NCI-H2081 (cell line): ENCODE measurements at regions not wholly inside any gene's neighbourhood (a gene's known extent, or its start where the extent isn't known, plus 50 kb on each side); places are given as distances from the start of the nearest gene placed in this dataset.
"Not testable (repeated sequence)": the region's sequence is repeated elsewhere in the genome, so short reads cannot be mapped to it uniquely, and the experiment has no call there.

Experiments
- DNase-seq, 2 experiments: peaks; one replicate each; lab custom pipeline; 2025; lab: John Stamatoyannopoulos, UW

- not testable (repeated sequence) for DNase-seq
Measured at GRCh38 chr9:94387338-94388010, 59.0 kb upstream of the NUTM2F start.

GRCh38 chr9:94388011-94388406 is 59.6 kb upstream of the NUTM2F start:
- DNase-seq, result not testable (repeated sequence)

- DNase-seq, result not testable (repeated sequence)
Measured at GRCh38 chr9:94390425-94391098, 62.1 kb upstream of the NUTM2F start.

GRCh38 chr9:94392971-94393624 is 64.7 kb upstream of the NUTM2F start:
- DNase-seq, result not testable (repeated sequence)

- DNase-seq, result not testable (repeated sequence)
Measured at GRCh38 chr9:94397766-94398379, 69.4 kb upstream of the NUTM2F start.

- peak in 1 of 2 experiments; percentile 0 for DNase-seq
Measured at GRCh38 chr9:94400461-94400860, 72.0 kb upstream of the NUTM2F start.

DNA sequence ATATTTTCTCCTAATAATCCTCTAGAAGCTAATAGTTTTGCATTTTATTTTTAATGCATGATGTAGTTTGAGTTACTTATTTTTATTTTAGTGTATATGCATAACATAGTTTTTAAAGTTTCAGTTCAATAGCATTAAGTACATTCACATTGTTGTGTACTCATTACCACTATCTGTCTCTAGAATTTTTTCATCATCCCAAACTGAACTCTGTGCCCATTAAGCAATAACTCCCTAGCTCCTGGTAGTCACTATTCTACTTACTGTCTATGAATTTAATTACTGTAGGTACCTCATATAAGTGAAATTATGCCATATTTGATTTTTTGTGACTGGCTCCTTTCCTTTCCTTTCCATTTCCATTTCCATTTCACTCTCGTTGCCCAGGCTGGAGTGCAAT is 74.4 kb upstream of the NUTM2F start:
- DNase-seq, result not testable (repeated sequence)

DNA sequence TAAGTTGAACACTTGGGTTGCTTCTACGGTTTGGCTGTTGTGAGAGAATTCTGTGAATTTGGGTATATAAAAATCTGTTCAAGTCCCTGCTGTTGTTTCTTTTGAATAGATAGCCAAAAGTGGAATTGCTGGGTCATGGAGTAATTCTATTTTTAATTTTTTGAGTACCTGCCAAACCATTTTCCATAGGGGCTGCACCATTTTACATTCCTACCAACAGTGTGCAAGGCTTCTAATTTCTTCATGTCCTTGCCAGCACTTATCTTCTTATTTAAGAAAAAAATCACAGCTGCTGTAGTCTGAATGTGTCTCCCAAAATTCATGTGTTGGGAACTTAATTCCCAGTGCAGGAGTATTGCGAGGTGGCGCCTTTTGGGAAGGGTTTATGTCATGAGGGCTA is 75.1 kb upstream of the NUTM2F start:
- DNase-seq, result not testable (repeated sequence)

DNA sequence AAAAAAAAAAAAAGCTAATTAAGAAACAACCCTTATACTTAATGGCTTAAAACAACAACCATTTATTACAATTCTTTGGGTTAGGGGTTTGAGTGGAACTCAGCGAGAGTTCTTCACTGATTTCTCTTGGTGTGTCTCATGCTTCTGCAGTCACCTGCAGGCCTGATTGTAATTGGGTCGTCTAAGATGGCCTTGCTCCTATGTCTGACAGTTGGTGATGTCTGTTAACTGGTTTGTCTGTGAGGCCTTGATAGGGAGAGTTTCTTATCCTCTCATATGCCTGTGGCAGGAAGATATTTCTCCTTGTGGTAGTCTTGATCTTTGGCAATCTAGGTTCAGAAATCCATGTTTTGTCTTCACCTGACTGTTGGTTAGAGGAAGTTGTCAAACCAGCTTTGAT is 85.2 kb upstream of the NUTM2F start:
- DNase-seq, result not testable (repeated sequence)

DNA sequence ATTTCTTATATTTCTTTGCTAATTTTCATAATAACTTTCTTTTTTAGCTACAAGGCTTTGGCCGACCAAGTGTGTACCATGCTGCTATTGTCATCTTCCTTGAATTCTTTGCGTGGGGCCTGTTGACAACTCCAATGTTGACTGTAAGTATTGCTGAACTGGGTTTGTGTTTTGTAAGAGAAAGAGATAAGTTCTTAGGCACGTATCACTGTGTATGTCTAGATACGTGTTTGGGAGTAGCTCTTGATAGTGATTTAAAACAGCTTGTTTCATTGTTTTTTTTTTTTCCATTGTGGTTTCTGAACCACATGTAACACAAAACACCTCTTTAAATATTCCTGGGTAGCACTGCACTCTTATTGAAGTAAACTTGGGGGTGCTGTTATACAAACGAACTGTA is 86.7 kb upstream of the NUTM2F start:
- DNase-seq, result not testable (repeated sequence)

GRCh38 chr9:94420098-94420497 is 91.7 kb upstream of the NUTM2F start:
- not testable (repeated sequence) for DNase-seq

DNA sequence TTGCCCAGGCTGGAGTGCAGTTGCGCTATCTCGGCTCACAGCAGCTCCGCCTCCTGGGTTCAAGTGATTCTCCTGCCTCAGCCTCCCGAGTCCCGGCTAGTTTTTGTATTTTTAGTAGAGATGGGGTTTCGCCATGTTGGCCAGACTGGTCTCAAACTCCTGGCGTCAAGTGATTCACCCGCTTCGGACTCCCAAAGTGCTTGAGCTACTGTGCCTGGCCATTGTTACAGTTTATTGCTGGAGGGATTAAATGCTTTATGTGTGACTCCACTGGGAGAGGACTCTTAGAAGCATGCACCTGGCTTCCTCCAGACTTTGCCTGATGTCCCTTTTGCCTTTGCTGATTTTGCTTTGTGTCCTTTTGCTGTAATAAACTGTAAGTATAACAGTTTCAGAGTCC is 93.5 kb upstream of the NUTM2F start:
- DNase-seq, result not testable (repeated sequence)

DNA sequence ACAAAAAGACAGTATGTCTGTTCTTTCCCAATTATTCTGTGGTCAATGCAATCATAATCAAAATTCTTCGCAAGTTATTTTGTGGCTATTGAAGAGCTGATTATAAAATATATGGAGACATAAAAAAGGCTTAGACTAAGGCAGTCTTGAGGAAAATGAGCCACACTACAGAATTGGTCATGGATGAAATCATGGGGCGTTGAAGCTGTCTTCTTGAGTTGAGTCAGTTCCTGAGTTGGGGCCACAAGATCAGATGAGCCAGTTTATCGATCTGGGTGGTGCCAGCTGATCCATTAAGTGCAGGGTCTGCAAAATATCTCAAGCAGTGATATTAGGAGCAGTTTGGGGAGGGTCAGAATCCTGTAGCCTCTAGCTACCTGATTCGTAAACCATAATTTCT is 96.9 kb upstream of the NUTM2F start:
- not testable (repeated sequence) for DNase-seq

DNA sequence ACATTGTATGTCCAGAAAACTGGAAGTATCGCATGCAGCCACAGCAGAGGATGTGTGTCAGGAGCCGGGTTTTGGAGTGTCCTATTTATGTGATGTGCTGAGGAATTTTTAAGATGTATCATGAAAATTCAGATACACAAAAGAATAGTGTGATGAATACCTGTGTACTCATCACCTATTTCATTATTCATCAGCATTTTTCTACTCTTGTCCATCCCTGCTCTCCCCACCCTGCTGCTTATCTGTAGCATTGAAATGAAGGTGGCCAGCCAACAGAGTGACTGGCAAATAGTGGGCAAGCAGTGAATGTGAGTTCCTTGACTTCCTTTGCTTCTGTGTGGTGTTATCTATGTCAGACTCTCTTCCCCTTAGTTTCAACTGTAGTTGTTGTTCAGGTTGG is 108.7 kb upstream of the NUTM2F start:
- not testable (repeated sequence) for DNase-seq

- not testable (repeated sequence) for DNase-seq
Measured at GRCh38 chr9:94438336-94438735, 109.9 kb upstream of the NUTM2F start.

GRCh38 chr9:94441146-94441545 is 112.7 kb upstream of the NUTM2F start:
- DNase-seq, result not testable (repeated sequence)

- DNase-seq, result no peak
Measured at GRCh38 chr9:94441796-94442195, 113.1 kb upstream of the PCAT7 start.

DNA sequence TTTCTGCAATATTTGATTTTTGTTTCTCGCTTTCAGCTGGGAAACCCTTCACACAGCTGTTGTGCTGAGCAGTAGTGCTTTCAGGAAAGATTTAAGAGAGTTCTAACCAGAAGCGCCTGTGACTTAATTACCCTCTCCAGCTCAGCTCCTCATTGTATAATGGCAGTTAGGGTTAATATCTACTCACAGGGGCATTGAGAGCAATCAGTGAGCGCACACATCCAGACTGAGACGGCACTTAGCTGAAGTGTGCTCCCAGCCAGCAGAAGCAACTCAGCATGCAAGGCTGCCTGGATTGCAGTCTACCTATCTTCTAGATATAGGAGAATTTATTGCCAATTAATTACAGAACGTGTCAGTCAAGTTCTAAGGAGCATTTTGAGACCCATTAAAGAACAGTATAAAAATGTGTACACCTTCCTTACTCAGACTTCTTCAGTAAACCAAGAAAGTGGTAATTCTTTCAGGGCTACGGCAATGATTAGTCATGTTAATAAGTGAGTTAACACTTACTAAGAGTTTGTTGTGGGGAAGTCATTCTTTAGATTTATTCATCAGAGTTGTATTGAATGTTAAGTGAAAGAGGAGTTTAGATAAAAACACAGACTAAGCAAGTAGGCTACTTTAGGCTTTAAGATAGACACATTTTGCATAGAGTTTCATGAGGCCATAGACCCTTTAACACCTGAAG is 111.7 kb upstream of the PCAT7 start:
- DNase-seq, result no peak

- DNase-seq, result no peak
Measured at GRCh38 chr9:94445863-94446262, 109.0 kb upstream of the PCAT7 start.

DNA sequence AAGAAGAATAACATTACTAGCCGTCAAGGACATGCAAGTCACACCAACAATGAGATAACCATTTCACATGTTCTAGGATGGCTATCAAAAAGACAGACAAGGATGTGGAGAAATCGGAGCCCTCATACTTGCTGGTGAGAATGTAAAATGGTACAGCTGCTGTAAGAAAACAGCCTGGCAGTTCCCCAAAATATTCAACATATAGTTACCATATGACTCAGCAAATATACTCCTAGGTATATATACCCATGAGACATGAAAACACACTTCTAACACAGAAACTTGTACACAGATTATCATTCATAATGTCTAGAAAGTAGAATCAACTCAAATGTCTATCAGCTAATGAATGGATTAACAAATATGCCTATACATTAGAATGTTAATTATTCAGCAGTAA is 105.4 kb upstream of the PCAT7 start:
- no peak for DNase-seq

GRCh38 chr9:94464790-94465189 is 90.1 kb upstream of the PCAT7 start:
- DNase-seq, result no peak

- DNase-seq, result not testable (repeated sequence)
Measured at GRCh38 chr9:94472063-94472462, 82.8 kb upstream of the PCAT7 start.
